ENCODE measurements at regions not wholly inside any gene's neighbourhood (a gene's known extent, or its start where the extent isn't known, plus 50 kb on each side); places are given as distances from the start of the nearest gene placed in this dataset.

GRCh38 chr6:87921034-87921433 lies 126.6 kb upstream of the SPACA1 start:
- TF ChIP-seq EZH2 (IDR thresholded peaks at IDR 0.05; ENCODE audit: borderline replicate concordance, low read depth, low read length, poor library complexity, severe bottlenecking) = no peak
- TF ChIP-seq, protein P1, sequence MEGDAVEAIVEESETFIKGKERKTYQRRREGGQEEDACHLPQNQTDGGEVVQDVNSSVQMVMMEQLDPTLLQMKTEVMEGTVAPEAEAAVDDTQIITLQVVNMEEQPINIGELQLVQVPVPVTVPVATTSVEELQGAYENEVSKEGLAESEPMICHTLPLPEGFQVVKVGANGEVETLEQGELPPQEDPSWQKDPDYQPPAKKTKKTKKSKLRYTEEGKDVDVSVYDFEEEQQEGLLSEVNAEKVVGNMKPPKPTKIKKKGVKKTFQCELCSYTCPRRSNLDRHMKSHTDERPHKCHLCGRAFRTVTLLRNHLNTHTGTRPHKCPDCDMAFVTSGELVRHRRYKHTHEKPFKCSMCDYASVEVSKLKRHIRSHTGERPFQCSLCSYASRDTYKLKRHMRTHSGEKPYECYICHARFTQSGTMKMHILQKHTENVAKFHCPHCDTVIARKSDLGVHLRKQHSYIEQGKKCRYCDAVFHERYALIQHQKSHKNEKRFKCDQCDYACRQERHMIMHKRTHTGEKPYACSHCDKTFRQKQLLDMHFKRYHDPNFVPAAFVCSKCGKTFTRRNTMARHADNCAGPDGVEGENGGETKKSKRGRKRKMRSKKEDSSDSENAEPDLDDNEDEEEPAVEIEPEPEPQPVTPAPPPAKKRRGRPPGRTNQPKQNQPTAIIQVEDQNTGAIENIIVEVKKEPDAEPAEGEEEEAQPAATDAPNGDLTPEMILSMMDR (conservative IDR thresholded peaks at IDR 0.05; ENCODE audit: low read depth, low read length) = no peak
- Histone ChIP-seq H3K36me3 (ENCODE audit: insufficient read depth, low read length, poor library complexity, severe bottlenecking) (no peaks in the 10 kb centered on the region), H3K9me3 (ENCODE audit: low read depth, low read length, poor library complexity, severe bottlenecking) (no peaks in the 10 kb centered on the region), H3K27me3 (replicated peaks; ENCODE audit: insufficient read depth, low read depth, low read length, poor library complexity) (no peaks in the 10 kb centered on the region), H3K4me3 (ENCODE audit: low read depth, low read length, poor library complexity, severe bottlenecking) (no peak overlapping the region), H3K4me1 (ENCODE audit: insufficient read depth, low read length, poor library complexity, severe bottlenecking) (no peaks in the 10 kb centered on the region), H3K27ac (ENCODE audit: low read depth, low read length, poor library complexity, severe bottlenecking) (no peak overlapping the region)
- DNase-seq (ENCODE audit: low spot score) = no peak
- no TSS peak for BruUV-seq (replicated peaks)
- POLR2A ChIA-PET (ENCODE audit: low non-redundant PET) = no interaction called here
- CTCF ChIA-PET = no interaction called here
- intact Hi-C loops (cut with micrococcal nuclease; ENCODE audit: unreplicated experiment) = no loop called here

DNA sequence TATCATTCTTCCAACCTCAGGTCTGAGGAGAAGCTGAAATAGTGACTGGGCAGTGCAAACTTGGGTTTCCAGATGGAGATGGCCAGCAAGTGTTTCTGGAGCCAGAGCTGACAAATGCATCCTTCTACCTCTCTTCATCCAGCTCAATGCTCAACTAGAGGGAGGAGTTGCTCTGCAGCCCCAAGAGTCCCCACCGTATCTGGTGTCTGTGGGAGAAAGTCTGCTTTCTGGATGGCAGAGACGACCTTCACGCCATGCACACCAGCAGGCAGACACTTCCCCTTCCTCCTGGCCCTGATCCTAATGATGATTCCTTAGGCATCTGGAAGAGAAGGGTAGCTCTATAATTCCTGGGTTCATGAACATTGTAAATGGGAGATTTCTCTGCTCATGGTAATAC lies 127.4 kb upstream of the SPACA1 start:
- no TSS peak for BruUV-seq (replicated peaks)
- Histone ChIP-seq H3K36me3 (ENCODE audit: insufficient read depth, low read length, poor library complexity, severe bottlenecking) (no peaks in the 10 kb centered on the region), H3K4me1 (ENCODE audit: insufficient read depth, low read length, poor library complexity, severe bottlenecking) (no peaks in the 10 kb centered on the region), H3K27me3 (replicated peaks; ENCODE audit: insufficient read depth, low read depth, low read length, poor library complexity) (no peaks in the 10 kb centered on the region), H3K4me3 (ENCODE audit: low read depth, low read length, poor library complexity, severe bottlenecking) (no peak overlapping the region), H3K9me3 (ENCODE audit: low read depth, low read length, poor library complexity, severe bottlenecking) (no peaks in the 10 kb centered on the region), H3K27ac (ENCODE audit: low read depth, low read length, poor library complexity, severe bottlenecking) (no peak overlapping the region)
- intact Hi-C loops (cut with micrococcal nuclease; ENCODE audit: unreplicated experiment) = no loop called here
- ChIA-PET CTCF (no interaction called here), POLR2A (ENCODE audit: low non-redundant PET) (no interaction called here)
- TF ChIP-seq EZH2 (IDR thresholded peaks at IDR 0.05; ENCODE audit: borderline replicate concordance, low read depth, low read length, poor library complexity, severe bottlenecking) = no peak
- TF ChIP-seq, protein P1 (conservative IDR thresholded peaks at IDR 0.05; ENCODE audit: low read depth, low read length) = no peak
- DNase-seq (ENCODE audit: low spot score) = no peak

DNA sequence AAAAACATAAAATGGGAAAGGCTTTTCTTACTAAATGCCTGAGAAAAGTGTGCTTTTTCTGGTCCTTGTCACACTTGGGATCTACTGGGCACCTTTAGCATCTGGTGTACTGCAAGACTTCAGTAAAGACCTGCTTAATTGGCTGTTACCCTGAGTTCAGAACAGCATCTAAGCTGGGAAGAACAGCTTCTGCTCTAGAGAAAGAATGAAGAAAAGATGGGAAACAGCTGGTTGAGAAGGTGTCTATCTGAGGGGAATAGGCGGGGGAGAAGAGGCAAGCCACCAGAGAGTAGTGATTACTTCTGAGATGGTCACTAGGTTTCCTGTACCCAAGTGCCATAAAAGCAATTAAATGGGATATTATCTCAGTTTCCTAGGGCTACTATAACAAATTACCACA lies 128.2 kb upstream of the SPACA1 start:
- no TSS peak for BruUV-seq (replicated peaks)
- POLR2A ChIA-PET (ENCODE audit: low non-redundant PET) = no interaction called here
- Histone ChIP-seq H3K4me3 (ENCODE audit: low read depth, low read length, poor library complexity, severe bottlenecking) (no peak overlapping the region), H3K9me3 (ENCODE audit: low read depth, low read length, poor library complexity, severe bottlenecking) (no peaks in the 10 kb centered on the region), H3K36me3 (ENCODE audit: insufficient read depth, low read length, poor library complexity, severe bottlenecking) (no peaks in the 10 kb centered on the region), H3K4me1 (ENCODE audit: insufficient read depth, low read length, poor library complexity, severe bottlenecking) (no peaks in the 10 kb centered on the region), H3K27me3 (replicated peaks; ENCODE audit: insufficient read depth, low read depth, low read length, poor library complexity) (no peaks in the 10 kb centered on the region), H3K27ac (ENCODE audit: low read depth, low read length, poor library complexity, severe bottlenecking) (no peak overlapping the region)
- DNase-seq (ENCODE audit: low spot score) = no peak
- CTCF ChIA-PET = no interaction called here
- intact Hi-C loops (cut with micrococcal nuclease; ENCODE audit: unreplicated experiment) = no loop called here
- TF ChIP-seq EZH2 (IDR thresholded peaks at IDR 0.05; ENCODE audit: borderline replicate concordance, low read depth, low read length, poor library complexity, severe bottlenecking) = no peak
- TF ChIP-seq, protein P1 (conservative IDR thresholded peaks at IDR 0.05; ENCODE audit: low read depth, low read length) = no peak
